Panc1 (cell line): ENCODE measurements at regions not wholly inside any gene's neighbourhood (a gene's known extent, or its start where the extent isn't known, plus 50 kb on each side); places are given as distances from the start of the nearest gene placed in this dataset.

Source experiments
- ATAC-seq: fragments of 200-7000 bp; cut with Tn5 transposase; 2 replicates; pipeline ENCODE4 v1.9.1; 2020; ENCODE audit warnings: mild to moderate bottlenecking, moderate library complexity
- BruUV-seq: library from RNA; stranded (reverse); fragments of 400-500 nt; replicated peaks from 2 replicates; lab custom pipeline; 2021; lab: Mats Ljungman, UMichigan
- CTCF ChIA-PET: fragments of 300-600 bp; sonication (Branson Sonifier 250); formaldehyde crosslinking; loops from one replicate; lab custom pipeline; 2022; ENCODE audit warnings: antibody characterized with exemption; lab: Charles Lee
- POLR2A ChIA-PET: fragments of 300-600 bp; sonication (Branson Sonifier 250); formaldehyde crosslinking; loops from one replicate; lab custom pipeline; 2022; ENCODE audit warnings: antibody characterized with exemption; lab: Charles Lee
- DNase-seq: peaks from one replicate; pipeline ENCODE4 v3.0.0-alpha.2; 2010; ENCODE audit warnings: low read depth, low spot score
- H3K27ac ChIP-seq: 2 replicates; pipeline ENCODE4 v1.5.1; 2011; ENCODE audit warnings: mild to moderate bottlenecking, low read length, inconsistent platforms
- H3K27me3 ChIP-seq: fragments of 200-500 bp; sonication (Bioruptor generic); 2 replicates; pipeline ENCODE4 v1.6.0; 2014; ENCODE audit warnings: low read length, inconsistent platforms; ENCODE audit not compliant: control insufficient read depth, insufficient read depth
- H3K36me3 ChIP-seq: fragments of 200-500 bp; sonication (Bioruptor generic); 2 replicates; pipeline ENCODE4 v1.5.1; 2014; ENCODE audit warnings: inconsistent platforms, mild to moderate bottlenecking, low read length, moderate library complexity; ENCODE audit not compliant: control insufficient read depth, insufficient read depth
- H3K4me1 ChIP-seq: 2 replicates; pipeline ENCODE4 v1.5.1; 2011; ENCODE audit warnings: inconsistent platforms, mild to moderate bottlenecking, low read length, moderate library complexity; ENCODE audit not compliant: control insufficient read depth, insufficient read depth
- H3K4me3 ChIP-seq, 2 experiments: 2 replicates each; pipeline ENCODE4 v1.5.1; 2011 to 2012; ENCODE audit warnings: low read depth in 2 of 2, low read length in 2 of 2, mild to moderate bottlenecking in 2 of 2, inconsistent platforms in 1 of 2, moderate library complexity in 1 of 2
- H3K9me3 ChIP-seq: fragments of 200-500 bp; sonication (Bioruptor generic); 2 replicates; pipeline ENCODE4 v1.5.1; 2014; ENCODE audit warnings: low read depth, mild to moderate bottlenecking, inconsistent platforms, low read length, moderate library complexity; ENCODE audit not compliant: control insufficient read depth, insufficient read depth
- CTCF ChIP-seq: fragments of 450-650 bp; IDR thresholded peaks from 2 replicates; pipeline ENCODE4 v1.5.1; 2017; ENCODE audit warnings: mild to moderate bottlenecking
- POLR2AphosphoS5 ChIP-seq: IDR thresholded peaks from 2 replicates; pipeline ENCODE4 v1.6.1; 2012; ENCODE audit warnings: mild to moderate bottlenecking, low read depth, low read length, moderate library complexity
- REST ChIP-seq, 2 experiments: IDR thresholded peaks; 2 replicates each; pipeline ENCODE4 v1.6.1; 2011 to 2012; ENCODE audit warnings: low read depth in 2 of 2, control low read depth in 1 of 2, low read length in 1 of 2, mild to moderate bottlenecking in 1 of 2, moderate library complexity in 1 of 2; ENCODE audit not compliant: insufficient read depth in 1 of 2
- SIN3A ChIP-seq: IDR thresholded peaks from 2 replicates; pipeline ENCODE4 v1.6.1; 2012; ENCODE audit warnings: low read depth, mild to moderate bottlenecking, low read length, moderate library complexity, borderline replicate concordance; ENCODE audit not compliant: insufficient read depth
- TCF7L2 ChIP-seq: IDR thresholded peaks from 2 replicates; pipeline ENCODE4 v1.6.1; 2011; ENCODE audit warnings: mild to moderate bottlenecking, low read depth, low read length, inconsistent platforms
- in situ Hi-C: cut with HindIII; loops from 2 replicates; pipeline ENCODE4 v1.10.0; 2016; ENCODE audit warnings: low sequenced_read_pairs, low pct_unique_long_range_greater_than_20kb
- intact Hi-C: fragments of 100-400 bp; cut with micrococcal nuclease; formaldehyde crosslinking; loops from one replicate; pipeline ENCODE4 v1.10.0; 2022; ENCODE audit not compliant: unreplicated experiment

- Histone ChIP-seq H3K27me3 (no peaks in the 10 kb centered on the region), H3K9me3 (no peaks in the 10 kb centered on the region), H3K4me1 (peaks cover 15% of the 10 kb centered on the region), H3K27ac (no peak overlapping the region), H3K36me3 (no peaks in the 10 kb centered on the region), H3K4me3 (no peak overlapping the region)
- intact Hi-C loops (no loop called here), in situ Hi-C loops (no loop called here)
- ATAC-seq (no peak), DNase-seq (no peak)
- TF ChIP-seq POLR2AphosphoS5 (no peak), REST (IDR thresholded peaks at IDR 0.05; ENCODE audit: insufficient read depth in 1 of 2, low read depth in 2 of 2, low read length in 1 of 2) (no peak), SIN3A (no peak), CTCF (no peak), TCF7L2 (no peak)
- POLR2A ChIA-PET, result no interaction called here
- CTCF ChIA-PET, result no interaction called here
- no TSS peak for BruUV-seq
Observed at GRCh38 chr5:61596265-61596664, 264.2 kb downstream of the ZSWIM6 start.

GRCh38 chr5:61597684-61598083, 265.6 kb downstream of the ZSWIM6 start:
- TF ChIP-seq REST (IDR thresholded peaks at IDR 0.05; ENCODE audit: insufficient read depth in 1 of 2, low read depth in 2 of 2, low read length in 1 of 2) (no peak), TCF7L2 (no peak), CTCF (no peak), SIN3A (no peak), POLR2AphosphoS5 (no peak)
- ATAC-seq (no peak), DNase-seq (no peak)
- ChIA-PET POLR2A (no interaction called here), CTCF (no interaction called here)
- Histone ChIP-seq H3K9me3 (no peaks in the 10 kb centered on the region), H3K4me3 (no peak overlapping the region), H3K36me3 (no peaks in the 10 kb centered on the region), H3K27me3 (no peaks in the 10 kb centered on the region), H3K27ac (no peak overlapping the region), H3K4me1 (peaks cover 15% of the 10 kb centered on the region)
- BruUV-seq, result no TSS peak
- intact Hi-C loops (no loop called here), in situ Hi-C loops (no loop called here)
